CD4-positive, alpha-beta T cell (primary cell): ENCODE measurements at regions not wholly inside any gene's neighbourhood (a gene's known extent, or its start where the extent isn't known, plus 50 kb on each side); places are given as distances from the start of the nearest gene placed in this dataset.

Experiments
- ATAC-seq: fragments of 200-7000 bp; cut with Tn5 transposase; one replicate; pipeline ENCODE4 v1.10.0; 2022; ENCODE audit warnings: mild to moderate bottlenecking; ENCODE audit not compliant: poor library complexity
- CTCF ChIA-PET: fragments of 350-600 bp; sonication (Branson Sonifier 250); formaldehyde crosslinking; loops from one replicate; lab custom pipeline; 2021; ENCODE audit warnings: antibody characterized with exemption, inconsistent platforms; lab: Charles Lee
- POLR2A ChIA-PET: fragments of 350-600 bp; sonication (Branson Sonifier 250); formaldehyde crosslinking; loops from one replicate; lab custom pipeline; 2021; ENCODE audit warnings: antibody characterized with exemption, inconsistent platforms; lab: Charles Lee
- DNase-seq, 14 experiments: peaks; one replicate each; pipeline ENCODE4 v3.0.0-alpha.2; 2013 to 2020; ENCODE audit warnings: mixed read lengths in 2 of 14
- H3K27ac ChIP-seq, 2 donors: one replicate each; pipeline versions ENCODE4 v1.5.1 to v1.7.0; 2013; ENCODE audit warnings: low read length in 2 of 2, low read depth in 1 of 2, mild to moderate bottlenecking in 1 of 2
- H3K27me3 ChIP-seq, 2 experiments: 1 replicate in 1 of 2; 2 replicates in 1 of 2; pipeline versions ENCODE4 v1.6.1 to v1.7.0; 2013; ENCODE audit warnings: low read length in 2 of 2, control low read depth in 1 of 2, mild to moderate bottlenecking in 1 of 2, moderate library complexity in 1 of 2; ENCODE audit not compliant: insufficient read depth in 2 of 2, control insufficient read depth in 1 of 2
- H3K36me3 ChIP-seq: one replicate; pipeline ENCODE4 v1.6.1; 2013; ENCODE audit warnings: low read length, control low read depth; ENCODE audit not compliant: insufficient read depth
- H3K4me1 ChIP-seq: one replicate; pipeline ENCODE4 v1.6.1; 2013; ENCODE audit warnings: low read length, control low read depth; ENCODE audit not compliant: insufficient read depth
- H3K4me3 ChIP-seq: one replicate; pipeline ENCODE4 v1.5.1; 2013; ENCODE audit warnings: mild to moderate bottlenecking, low read length, moderate library complexity
- H3K9me3 ChIP-seq, 2 experiments: 1 replicate in 1 of 2; 2 replicates in 1 of 2; pipeline versions ENCODE4 v1.6.1 to v1.7.0; 2013; ENCODE audit warnings: low read length in 2 of 2, mild to moderate bottlenecking in 2 of 2, control low read depth in 1 of 2, moderate library complexity in 1 of 2; ENCODE audit not compliant: control insufficient read depth in 1 of 2, insufficient read depth in 1 of 2
- H3K27ac Mint-ChIP-seq: one replicate; pipeline ENCODE4 v1.8.0; 2020; ENCODE audit warnings: mixed read lengths
- H3K27me3 Mint-ChIP-seq: one replicate; pipeline ENCODE4 v1.8.0; 2021; ENCODE audit warnings: mixed read lengths
- H3K36me3 Mint-ChIP-seq: one replicate; pipeline ENCODE4 v1.8.0; 2021; ENCODE audit warnings: low read depth, mixed read lengths
- H3K4me1 Mint-ChIP-seq: one replicate; pipeline ENCODE4 v1.8.0; 2021; ENCODE audit warnings: low read depth, mixed read lengths
- H3K4me3 Mint-ChIP-seq: one replicate; pipeline ENCODE4 v1.8.0; 2020; ENCODE audit warnings: mild to moderate bottlenecking, mixed read lengths
- H3K9me3 Mint-ChIP-seq: one replicate; pipeline ENCODE4 v1.8.0; 2020; ENCODE audit warnings: mixed read lengths
- intact Hi-C, 2 experiments: fragments of 100-400 bp; cut with DNase I in 1 of 2; cut with micrococcal nuclease in 1 of 2; formaldehyde crosslinking; loops; one replicate each; pipeline versions ENCODE4 v1.15.1 to v1.9.0; 2023 to 2025; cut with DNase I, micrococcal nuclease
- TF ChIP-seq, protein P1 (sequence below): fragments of 200-600 bp; IDR thresholded peaks from one replicate; pipeline ENCODE4 v1.8.0; 2022; ENCODE audit warnings: antibody characterized with exemption, mild to moderate bottlenecking

DNA sequence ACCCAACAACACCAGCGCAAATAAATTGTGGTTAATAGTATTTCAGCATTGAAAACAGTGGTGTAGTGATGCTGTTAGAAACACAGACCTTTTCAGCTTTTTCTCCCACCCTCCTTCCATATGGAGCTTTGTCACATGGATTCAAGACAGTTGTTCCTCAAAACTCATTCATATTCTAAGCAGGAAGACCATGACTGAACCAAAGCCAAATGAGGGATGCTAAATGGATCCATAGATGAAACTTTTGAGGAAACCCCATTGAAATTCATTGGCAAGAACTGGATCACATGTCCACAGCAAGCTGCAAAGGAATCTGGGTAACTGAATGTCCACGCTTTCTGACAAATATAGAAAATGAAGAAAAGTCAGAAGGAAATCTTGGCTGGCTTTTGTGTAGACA lies 615.1 kb upstream of the NETO1 start:
- Histone ChIP-seq H3K9me3 (no peaks in the 10 kb centered on the region), H3K36me3 (no peaks in the 10 kb centered on the region), H3K4me3 (no peak overlapping the region), H3K4me1 (no peaks in the 10 kb centered on the region), H3K27me3 (no peaks in the 10 kb centered on the region), H3K27ac (no peak overlapping the region)
- H3K4me3 Mint-ChIP-seq = no peak overlapping the region
- no peak for DNase-seq
- no peaks in the 10 kb centered on the region for H3K36me3 Mint-ChIP-seq
- peaks cover 12% of the 10 kb centered on the region for H3K9me3 Mint-ChIP-seq
- H3K4me1 Mint-ChIP-seq = no peaks in the 10 kb centered on the region
- ChIA-PET POLR2A (no interaction called here), CTCF (no interaction called here)
- no peak overlapping the region for H3K27ac Mint-ChIP-seq
- TF ChIP-seq, protein P1, sequence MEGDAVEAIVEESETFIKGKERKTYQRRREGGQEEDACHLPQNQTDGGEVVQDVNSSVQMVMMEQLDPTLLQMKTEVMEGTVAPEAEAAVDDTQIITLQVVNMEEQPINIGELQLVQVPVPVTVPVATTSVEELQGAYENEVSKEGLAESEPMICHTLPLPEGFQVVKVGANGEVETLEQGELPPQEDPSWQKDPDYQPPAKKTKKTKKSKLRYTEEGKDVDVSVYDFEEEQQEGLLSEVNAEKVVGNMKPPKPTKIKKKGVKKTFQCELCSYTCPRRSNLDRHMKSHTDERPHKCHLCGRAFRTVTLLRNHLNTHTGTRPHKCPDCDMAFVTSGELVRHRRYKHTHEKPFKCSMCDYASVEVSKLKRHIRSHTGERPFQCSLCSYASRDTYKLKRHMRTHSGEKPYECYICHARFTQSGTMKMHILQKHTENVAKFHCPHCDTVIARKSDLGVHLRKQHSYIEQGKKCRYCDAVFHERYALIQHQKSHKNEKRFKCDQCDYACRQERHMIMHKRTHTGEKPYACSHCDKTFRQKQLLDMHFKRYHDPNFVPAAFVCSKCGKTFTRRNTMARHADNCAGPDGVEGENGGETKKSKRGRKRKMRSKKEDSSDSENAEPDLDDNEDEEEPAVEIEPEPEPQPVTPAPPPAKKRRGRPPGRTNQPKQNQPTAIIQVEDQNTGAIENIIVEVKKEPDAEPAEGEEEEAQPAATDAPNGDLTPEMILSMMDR = no peak
- intact Hi-C loops = no loop called here
- H3K27me3 Mint-ChIP-seq = no peaks in the 10 kb centered on the region
- ATAC-seq = no peak

DNA sequence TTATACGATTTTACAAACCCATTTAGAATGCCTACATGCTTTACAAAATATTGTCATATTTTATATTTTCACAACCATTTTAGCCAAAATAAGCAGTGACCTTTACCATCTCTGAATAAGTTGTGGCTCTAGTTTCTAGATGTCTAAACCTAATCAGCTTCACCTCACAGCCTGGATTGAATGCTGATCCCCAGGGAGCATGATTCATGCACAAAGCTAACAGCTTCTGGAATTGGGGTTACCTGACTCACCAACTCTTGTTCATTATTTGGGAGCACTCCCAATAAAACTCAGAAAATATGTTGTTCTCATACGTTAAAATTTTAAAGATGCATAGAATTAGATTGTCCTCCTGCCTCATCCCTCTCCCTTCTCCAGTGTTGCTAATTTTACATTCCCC lies 611.7 kb upstream of the NETO1 start:
- TF ChIP-seq, protein P1 = no peak
- Histone ChIP-seq H3K27ac (no peak overlapping the region), H3K4me1 (no peaks in the 10 kb centered on the region), H3K27me3 (no peaks in the 10 kb centered on the region), H3K4me3 (no peak overlapping the region), H3K9me3 (no peaks in the 10 kb centered on the region), H3K36me3 (no peaks in the 10 kb centered on the region)
- intact Hi-C loops = no loop called here
- DNase-seq = no peak
- no peak for ATAC-seq
- H3K9me3 Mint-ChIP-seq = peaks cover 7% of the 10 kb centered on the region
- H3K36me3 Mint-ChIP-seq = no peaks in the 10 kb centered on the region
- ChIA-PET CTCF (no interaction called here), POLR2A (no interaction called here)
- no peaks in the 10 kb centered on the region for H3K27me3 Mint-ChIP-seq
- H3K4me1 Mint-ChIP-seq = no peaks in the 10 kb centered on the region
- no peak overlapping the region for H3K27ac Mint-ChIP-seq
- no peak overlapping the region for H3K4me3 Mint-ChIP-seq

DNA sequence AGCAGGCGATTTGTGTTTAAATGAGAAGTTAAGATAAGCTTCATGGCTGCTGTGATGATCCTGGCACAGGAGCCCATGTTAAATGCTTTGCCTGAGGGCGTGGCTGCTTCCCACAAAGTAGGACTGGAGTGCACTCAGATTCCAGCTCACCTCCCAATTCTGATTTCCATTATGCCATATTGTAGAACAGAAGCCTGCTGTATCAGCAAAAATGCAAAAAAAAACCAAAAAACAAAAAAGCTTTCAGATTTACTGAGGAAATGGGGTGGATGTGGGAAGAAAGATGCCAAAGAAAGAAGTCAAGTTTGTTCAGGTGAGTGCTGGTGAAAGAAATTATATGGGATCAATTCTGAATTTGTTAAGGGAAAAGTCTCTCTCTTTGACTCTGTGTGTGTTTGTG lies 610.4 kb upstream of the NETO1 start:
- ChIA-PET POLR2A (no interaction called here), CTCF (no interaction called here)
- H3K4me1 Mint-ChIP-seq = no peaks in the 10 kb centered on the region
- TF ChIP-seq, protein P1 = no peak
- H3K36me3 Mint-ChIP-seq = no peaks in the 10 kb centered on the region
- H3K36me3 ChIP-seq = no peaks in the 10 kb centered on the region
- intact Hi-C loops = no loop called here
- H3K27me3 Mint-ChIP-seq = no peaks in the 10 kb centered on the region
- ATAC-seq (no peak), DNase-seq (no peak)
- peaks cover 7% of the 10 kb centered on the region for H3K9me3 Mint-ChIP-seq
- H3K9me3 ChIP-seq = no peaks in the 10 kb centered on the region
- H3K4me3 ChIP-seq = no peak overlapping the region
- no peak overlapping the region for H3K4me3 Mint-ChIP-seq
- no peaks in the 10 kb centered on the region for H3K27me3 ChIP-seq
- no peak overlapping the region for H3K27ac ChIP-seq
- H3K27ac Mint-ChIP-seq = no peak overlapping the region
- H3K4me1 ChIP-seq = no peaks in the 10 kb centered on the region
